Limb (tissue), 2 donors: ENCODE measurements at regions not wholly inside any gene's neighbourhood (a gene's known extent, or its start where the extent isn't known, plus 50 kb on each side); places are given as distances from the start of the nearest gene placed in this dataset.

Experiments used
- DNase-seq, 2 donors: peaks; one replicate each; pipeline ENCODE4 v3.0.0-alpha.2; 2016; ENCODE audit errors: extremely low spot score in 2 of 2

DNA sequence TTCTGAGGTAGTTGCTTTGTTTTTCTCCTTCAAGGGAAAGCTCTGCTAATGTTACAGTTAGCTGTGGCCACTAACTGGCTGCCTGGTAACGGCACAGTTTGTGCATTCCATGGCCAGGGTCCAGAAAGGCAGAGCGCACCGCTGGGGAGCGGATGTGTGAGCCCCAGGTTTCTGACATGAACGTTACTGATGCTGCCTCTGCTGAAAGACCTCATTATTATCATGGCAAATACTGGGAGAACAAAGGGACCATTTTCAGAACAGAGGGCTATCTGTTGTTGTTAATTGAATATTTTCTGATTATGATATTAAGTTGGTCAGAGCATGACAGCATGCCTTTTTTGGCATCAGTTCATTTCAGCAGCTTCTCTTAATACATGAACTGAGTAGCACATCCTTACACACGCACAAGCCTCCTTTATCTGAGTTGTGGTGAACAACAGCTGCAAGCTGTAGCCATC is 134.1 kb downstream of the NUDT12 start:
- peak; percentile 64 to 80 for DNase-seq

DNA sequence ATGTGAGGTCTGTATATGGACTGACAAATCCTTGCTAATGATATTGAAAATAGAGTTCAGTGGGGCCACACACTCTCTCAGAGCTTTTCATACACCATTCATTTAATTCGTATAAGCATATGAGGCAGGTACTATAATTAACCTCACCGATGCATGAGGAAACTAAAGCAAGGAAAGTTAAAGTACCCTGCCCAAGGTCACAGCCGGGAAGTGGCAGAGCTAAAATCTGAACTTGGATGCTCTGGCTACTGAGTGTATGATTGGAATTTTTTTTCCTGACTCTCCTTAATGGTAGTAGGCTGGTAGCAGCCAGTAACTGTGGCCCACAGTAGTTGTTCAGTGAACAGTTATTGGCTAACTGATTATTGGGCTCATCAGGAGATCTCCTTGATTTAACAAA is 135.3 kb downstream of the NUDT12 start:
- no peak for DNase-seq

DNA sequence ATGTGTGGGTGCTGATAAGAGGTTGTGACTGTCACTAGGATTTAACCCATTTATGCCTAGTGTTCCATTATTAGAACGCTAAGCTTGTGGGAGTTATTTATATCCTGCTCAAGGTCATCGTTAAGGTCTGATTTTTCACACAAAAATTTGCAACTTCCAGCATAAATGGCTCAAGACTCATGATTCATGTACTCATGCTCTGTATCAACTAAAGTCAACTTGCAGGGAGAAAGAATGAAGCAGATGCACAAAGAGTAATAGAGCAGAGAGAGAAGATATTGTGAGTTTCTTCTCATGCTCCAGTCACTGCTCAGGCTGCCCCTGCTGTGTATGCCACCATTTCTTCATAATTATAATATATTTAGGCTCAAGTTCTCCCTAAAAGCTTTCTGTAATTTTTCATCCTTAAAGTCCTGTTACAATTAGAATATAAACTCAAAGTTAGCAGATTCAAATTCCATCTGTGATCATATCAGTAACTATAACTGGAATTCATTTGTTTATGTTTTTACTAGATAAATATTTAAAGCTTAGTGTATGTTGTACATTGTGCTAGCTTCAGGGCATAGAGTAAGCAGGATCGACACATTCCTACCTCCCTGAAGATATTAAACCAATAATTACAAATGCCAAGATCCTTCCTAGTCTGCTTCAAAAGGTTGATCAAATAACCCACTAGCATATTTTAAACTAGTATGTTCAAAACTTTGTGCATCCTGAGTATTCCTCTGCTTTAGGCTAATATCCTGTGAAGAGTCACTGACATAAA is 136.7 kb downstream of the NUDT12 start:
- DNase-seq: no peak

DNA sequence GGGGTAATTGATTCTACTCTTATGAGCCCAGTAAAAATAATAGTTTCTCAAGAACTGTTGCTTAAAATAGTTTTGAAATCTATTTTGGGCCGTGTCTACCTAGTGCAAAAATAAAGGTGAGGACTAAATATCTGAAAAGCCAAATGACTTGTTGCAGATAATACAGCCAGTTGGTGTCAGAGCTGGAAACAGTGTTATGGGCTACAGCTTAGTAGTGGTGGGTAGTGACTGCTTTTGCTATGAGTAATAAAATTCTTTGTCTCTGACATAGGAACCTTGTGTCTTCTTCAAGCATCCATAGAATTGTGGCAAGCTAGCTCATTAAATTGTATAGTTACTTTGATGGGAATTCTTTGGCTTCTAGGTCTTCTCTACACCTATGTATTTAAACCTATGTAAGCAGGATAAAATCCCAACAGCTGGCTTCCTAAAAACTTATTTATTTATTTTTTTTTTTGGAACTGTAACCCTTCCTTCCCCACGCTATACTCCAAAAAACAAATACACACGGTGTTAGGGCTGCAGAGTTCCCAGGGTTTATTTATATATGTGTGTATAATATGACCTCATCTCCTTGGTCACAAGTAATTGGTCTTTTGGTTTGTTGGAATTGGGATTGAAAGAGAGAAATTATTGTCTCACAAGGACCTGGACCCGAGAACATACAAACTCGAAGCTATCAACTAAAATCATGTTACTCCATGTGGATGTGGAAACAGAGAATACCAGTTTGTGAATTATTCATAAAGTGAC is 138.0 kb downstream of the NUDT12 start:
- DNase-seq: no peak

DNA sequence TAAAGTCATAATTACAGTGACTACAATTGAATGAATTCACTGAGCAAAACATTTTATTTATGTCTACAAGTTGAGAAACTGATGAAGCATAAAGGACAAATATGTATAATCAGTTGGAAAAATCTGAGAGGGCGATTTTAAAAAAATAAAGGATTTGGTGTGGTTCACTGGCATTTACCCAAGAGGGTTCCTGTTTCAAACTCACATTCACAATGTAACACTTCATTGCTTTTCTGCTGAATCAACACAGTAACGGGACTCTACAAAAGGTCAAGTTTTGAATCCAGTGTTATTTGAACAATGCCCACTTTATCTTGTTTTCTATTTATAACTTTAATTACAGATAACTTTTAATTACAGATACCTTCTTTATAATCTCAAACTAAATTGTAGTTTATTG is 138.6 kb downstream of the NUDT12 start:
- DNase-seq: no peak

DNA sequence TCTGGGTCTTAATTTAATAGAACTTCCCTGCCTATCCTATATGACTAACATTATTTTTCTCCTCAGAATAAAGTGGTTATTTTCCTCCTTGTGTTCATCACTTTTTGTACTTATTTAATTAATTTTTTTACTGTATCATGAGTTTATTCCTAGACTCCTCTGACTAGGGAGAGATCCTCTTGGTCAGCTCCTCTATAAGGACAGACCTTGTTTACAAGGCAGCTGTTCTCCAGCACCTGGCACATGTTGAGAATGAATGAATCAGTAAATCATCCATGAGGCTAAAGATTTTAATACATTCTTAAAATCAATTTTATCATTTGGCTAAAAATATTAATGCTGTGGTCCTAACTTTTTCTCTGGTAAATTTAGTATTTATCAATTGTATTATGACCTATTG is 139.8 kb downstream of the NUDT12 start:
- no peak for DNase-seq

DNA sequence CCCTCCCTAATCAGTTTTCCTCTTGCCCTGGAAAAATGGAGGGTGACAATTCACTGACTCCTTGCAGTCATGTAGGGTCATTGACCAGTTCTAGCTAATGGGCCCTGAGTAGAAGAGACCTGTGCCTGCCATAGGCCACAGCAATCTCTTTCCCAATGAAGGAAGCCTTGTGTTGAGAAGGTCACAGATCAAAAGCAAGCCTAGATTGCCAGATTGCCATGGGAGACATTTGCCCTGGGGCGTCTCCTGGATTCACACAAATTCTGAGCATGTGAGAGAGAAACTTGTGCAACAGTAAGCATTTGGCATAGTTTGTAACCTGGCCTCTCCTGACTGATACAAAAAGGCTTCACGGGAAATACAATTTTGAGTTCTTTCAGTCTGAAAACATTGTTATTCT is 148.0 kb downstream of the NUDT12 start:
- DNase-seq: no peak

DNA sequence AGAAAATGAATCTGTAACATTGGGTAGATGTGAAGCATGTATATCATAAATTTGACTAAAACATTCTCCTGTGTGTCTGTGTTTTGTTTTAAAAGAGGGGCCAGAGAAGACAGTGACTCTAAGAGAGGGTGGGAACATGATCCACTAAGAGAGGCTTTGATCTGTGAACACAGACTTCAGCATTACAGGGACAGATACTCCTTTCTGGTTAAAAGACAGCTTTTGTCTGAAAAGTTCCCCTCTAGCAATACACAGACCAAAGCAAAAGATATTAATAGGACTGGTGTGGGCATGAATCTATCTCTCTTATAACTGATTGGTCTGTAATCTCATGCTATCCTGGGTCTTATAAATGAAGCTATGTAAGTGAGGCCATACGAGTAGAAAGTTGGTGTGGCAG is 150.9 kb downstream of the NUDT12 start:
- no peak for DNase-seq

DNA sequence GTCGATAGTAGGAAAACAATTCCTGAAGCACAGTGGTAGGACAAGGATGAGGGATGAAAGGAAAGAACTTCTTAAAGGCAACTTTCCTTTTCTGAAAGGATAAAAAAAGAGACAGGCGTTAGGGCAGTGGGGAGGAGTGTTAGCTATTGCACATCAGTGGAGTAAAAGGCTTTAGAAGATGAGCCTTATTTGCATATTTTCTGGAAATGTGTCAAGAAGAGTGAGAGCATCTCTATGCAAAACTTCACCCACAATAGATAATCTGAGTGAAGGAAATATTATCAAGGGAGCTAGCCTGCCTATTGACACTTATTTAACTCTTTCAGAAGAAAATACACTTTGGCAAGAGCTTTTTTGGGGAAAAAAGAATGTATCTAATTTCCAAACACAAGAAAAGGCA is 151.6 kb downstream of the MACIR start:
- DNase-seq: no peak

DNA sequence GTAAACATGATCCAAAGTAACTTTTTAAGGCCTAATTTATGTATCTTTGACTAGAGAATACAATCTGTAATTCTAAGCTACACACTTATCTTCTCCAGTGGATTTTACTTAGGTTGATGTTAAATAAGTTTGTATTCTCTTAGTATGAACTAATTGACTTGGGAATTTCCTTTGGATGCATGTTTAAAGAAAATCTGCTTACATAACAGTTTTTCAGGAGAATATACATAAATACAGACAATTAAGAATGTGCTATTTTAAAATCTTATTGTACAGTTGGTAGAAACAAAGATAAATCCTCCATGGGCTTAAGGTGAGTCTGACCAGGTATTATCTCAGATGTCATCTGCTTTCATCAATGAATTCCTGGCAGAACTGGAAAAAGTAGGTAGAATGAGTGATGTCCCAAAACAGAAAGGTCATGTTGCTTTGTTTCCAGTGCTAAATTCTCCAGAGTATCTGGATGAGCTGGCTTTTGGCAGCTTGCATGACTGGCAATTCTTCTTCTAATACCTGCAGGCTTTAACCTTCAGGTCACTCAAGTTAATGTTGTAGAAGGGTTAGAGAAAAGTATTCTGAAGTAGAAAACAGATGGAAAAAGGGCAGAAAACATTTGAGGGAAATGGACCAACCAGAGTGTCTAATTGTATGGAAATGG is 150.6 kb downstream of the MACIR start:
- no peak for DNase-seq

DNA sequence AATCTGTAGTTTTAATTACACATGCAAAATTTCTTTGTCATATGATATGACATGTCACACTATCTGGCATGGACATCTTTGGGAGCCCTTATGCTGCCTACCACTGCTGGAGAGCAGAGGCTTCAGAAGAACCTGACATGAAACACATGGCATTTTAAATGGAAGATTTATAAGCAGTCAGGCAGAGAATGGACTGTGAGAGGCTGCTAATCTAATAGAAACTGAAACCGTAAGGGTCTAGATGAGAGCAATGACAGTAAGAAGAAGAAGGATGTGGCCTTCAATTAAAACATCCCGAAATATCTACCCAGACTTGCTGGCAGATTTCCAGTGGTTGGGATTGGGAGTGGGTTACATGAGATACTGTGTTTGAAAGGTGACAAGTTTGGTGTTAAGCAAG is 149.8 kb downstream of the MACIR start:
- no peak for DNase-seq

DNA sequence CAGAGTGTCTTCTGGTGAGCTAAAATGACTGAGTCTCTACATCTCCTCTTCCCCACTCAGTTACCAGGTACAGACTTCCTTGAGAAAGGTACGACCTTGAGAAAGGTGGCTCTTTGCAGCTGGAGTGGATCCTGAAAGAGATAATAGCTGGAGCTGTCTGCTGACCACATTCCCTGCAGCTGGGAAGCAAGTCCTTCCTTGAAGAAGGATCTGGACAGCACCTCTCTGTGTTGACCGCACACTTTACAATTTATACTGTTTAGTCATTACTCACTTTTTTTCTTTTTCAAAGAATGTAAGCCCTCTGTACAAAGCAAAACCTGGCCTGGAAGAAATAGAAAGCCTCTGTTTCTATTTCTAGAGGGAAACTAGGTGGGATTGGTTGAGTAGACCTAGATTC is 148.8 kb downstream of the MACIR start:
- no peak for DNase-seq

DNA sequence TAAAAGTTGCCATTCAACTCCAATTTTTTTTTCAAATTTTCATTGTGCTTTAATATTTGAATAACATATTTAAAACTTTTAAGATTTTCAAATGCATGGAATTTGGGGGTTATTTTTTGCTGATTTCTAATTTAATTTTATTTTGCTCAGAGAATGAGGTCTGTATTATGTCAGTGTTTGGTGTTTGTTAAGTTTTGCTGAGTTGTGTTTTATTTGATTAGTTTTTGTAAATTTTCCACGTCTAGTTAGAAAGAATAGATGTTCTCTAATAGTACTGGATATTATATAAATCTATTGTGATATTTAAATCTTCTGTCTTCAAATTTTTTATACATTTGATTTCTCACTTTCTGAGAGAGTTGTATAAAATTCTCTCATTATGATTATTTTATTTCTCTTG is 145.9 kb downstream of the MACIR start:
- DNase-seq: no peak

DNA sequence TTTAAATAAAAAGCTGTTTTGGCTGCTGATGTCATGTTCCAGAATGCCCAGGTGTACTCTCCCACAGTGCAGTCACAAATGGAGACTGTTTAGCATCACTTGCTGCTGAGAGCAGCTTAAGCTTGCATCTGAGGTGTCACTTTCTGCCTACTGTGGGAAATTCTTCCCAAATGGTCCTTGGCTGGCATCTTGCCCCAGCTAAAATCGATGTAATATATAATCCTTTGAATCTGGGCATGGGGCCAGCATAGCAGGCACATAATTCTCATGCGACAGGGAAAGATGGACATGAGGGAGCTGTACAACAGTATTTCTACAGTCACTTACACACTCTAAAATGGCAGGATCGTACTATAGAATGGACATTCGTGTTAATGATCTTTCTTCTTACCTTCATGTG is 144.3 kb downstream of the MACIR start:
- peak in 1 of 2 donors; percentile 39 for DNase-seq

DNA sequence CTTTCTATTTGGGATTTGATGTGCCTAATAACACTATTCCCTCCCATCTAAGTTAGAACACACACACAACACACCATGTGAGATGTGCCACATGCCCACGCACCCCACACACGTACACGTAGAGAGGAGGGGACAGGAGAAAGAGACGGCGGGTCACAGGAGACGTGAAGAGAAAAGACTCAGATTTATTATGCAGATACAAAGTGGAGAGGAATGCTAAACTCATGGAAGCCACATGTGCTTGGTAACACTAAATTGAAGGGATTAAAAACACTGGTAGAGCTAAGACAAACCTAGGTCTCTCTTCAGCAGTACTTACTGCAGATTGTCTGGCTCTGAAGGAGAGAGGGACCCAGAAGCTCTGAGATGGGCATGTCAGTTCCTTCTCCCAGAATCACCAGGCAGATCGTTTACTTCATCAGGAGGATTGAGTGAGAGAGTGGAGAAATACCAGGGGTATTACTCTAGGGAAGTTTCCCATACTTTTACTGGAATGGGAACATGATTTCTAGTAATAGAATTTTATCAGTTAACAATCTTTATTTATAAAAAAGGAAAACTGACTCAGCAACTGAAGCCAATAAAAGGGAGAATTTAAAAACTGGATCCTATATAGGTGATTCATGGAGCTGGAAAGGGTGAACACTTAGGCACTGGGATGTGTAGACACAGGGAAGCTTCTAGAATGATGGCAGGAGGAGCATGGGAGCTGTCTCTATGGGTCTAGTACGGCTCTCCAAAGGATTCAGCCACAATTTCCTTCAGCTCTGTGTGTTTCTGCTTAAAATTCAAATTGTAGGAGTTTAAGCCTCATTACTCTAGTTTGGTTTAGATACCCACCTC is 139.4 kb downstream of the MACIR start:
- DNase-seq: no peak

DNA sequence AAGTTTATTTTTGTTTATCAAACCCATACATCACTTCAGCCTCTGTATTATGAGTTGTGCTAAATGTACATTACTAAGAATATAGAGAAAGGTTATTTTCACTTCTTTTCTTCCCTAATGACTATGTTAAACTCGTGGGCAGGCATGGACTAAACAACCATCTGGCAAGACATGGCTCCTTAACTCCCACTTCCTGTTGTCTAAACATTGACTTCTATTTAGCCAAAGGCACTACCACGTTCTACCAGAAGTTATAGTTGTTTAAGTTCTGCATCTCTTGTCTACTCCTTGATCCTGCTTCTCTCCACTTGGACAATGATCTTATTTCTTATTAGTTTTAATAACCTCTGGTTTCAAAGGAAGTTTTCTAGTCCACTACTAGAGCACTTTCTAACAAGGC is 136.1 kb downstream of the MACIR start:
- no peak for DNase-seq

DNA sequence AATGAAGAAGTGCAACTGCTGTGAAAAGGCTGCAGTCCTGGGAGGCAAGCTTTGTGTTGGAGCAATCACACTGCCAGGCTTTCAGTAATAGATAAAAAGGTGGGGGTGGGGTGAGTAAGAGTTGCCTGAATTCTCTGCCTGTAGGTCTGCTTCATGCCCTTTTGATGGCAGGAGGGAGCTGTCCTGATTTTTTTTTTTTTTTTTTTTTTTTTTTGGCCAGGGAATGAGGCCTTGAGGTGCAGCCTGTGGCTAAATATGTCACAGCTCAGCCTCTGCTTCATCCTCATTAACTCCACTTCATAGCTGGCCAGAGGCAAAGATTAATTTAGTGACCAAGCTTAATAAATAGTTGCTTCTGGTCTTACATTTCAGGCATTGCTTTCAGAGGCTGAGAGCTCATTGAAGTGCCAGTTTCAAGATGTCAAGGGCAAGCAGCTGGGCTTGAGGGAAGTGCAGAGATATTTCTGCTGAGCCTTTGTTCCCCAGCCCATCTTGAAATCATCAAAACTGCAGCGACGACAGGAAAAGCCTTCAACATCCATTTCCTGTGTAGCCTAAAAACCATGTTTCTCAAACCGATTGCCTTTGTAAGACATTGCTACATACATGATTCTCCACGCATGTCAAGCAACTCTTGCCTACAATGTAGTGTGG is 134.7 kb downstream of the MACIR start:
- DNase-seq: peak in 1 of 2 donors; percentile 42

DNA sequence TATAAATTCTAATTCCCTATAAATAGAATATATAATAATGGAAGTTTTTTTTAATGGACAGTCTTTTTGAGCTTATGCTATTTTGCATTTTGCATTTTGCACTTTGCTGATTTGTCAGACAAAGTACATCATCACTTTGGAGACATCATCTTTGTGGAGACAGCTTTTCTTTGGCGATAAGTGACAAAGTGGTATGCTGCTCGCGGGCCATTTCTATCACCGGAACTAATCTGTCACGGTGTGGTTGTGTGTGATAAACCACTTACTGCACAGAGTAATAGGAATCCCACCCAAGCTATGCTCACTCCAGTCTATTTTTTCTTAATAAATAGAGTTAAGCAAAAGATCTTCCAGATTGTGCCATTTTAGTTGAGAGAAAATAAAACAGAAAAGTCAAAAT is 133.1 kb downstream of the MACIR start:
- no peak for DNase-seq

DNA sequence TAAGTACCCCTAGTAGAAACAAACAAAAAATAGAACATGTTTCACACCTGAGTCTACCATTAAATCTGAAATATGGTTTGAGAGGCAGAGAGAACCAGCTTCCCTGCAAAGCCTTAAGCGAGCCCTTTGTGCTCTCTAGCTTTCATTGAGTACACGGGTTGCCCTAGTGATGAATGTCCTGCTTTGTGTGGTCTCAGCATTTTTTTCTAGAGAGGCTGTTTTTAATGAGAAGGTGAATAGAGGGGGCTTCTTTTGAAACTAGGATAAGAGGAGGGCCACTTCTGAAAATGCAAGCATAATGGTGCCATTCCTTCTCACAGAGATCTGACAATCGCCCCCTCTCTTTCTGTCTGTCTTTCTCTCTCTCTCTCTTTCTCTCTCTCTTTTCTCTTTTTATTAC is 131.3 kb downstream of the MACIR start:
- DNase-seq: no peak

DNA sequence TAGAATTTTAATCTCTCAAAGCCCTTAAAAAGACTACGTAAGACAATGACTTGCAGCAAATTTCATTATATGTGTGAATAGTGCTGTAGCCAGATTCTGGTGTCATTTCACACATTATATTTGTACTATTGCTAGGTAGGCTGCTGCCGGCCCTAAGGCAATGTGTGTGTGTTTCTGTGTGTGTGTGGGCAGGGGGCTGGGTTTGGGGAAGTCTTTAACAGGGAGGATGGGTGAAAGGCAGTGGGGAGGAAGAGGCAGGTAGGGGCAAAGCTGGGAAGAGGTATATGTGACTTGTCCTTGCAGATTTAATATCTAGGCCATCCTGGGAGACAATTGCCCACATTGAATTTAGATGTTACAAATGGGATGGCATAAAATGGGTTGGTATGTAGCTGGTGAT is 130.8 kb downstream of the MACIR start:
- no peak for DNase-seq

DNA sequence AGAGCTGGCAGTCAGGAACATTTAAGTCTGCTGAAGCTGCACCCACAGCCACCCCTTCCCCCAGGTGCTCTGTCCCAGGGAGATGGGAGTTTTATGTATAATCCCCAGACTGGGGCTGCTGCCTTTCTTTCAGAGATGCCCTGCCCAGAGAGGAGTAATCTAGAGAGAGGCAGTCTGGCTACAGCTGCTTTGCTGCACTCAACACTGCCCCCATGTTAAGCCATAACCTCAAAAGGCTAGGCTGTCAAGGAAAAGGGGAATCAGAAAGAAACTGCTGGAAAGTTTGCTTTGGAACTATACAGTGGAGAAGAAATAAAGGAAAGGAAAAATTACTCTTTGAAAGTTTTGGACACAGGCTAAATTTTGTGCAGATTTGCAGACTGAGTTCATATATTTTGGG is 127.2 kb downstream of the MACIR start:
- DNase-seq: no peak
